SW480 (cell line): ENCODE measurements at regions not wholly inside any gene's neighbourhood (a gene's known extent, or its start where the extent isn't known, plus 50 kb on each side); places are given as distances from the start of the nearest gene placed in this dataset.

Experiments
- DNase-seq: peaks from one replicate; pipeline ENCODE4 v3.0.0-alpha.2; 2016; ENCODE audit warnings: low spot score

- DNase-seq: no peak
Measured at GRCh38 chr3:177745607-177746005, 548.3 kb upstream of the TBL1XR1 start.

- DNase-seq: no peak
Measured at GRCh38 chr3:177746337-177746933, 549.2 kb upstream of the TBL1XR1 start.

- no peak for DNase-seq
Measured at GRCh38 chr3:177749836-177750235, 552.6 kb upstream of the TBL1XR1 start.

GRCh38 chr3:177750436-177750835 is 553.2 kb upstream of the TBL1XR1 start:
- no peak for DNase-seq

- no peak for DNase-seq
Measured at GRCh38 chr3:177751770-177752169, 554.5 kb upstream of the TBL1XR1 start.

- no peak for DNase-seq
Measured at GRCh38 chr3:177752831-177753230, 555.5 kb upstream of the TBL1XR1 start.

GRCh38 chr3:177753451-177754155 is 556.3 kb upstream of the TBL1XR1 start:
- DNase-seq: no peak

GRCh38 chr3:177754508-177754921 is 557.2 kb upstream of the TBL1XR1 start:
- DNase-seq: no peak

- DNase-seq: no peak
Measured at GRCh38 chr3:177758126-177758525, 560.8 kb upstream of the TBL1XR1 start.

- no peak for DNase-seq
Measured at GRCh38 chr3:177760803-177761202, 563.5 kb upstream of the TBL1XR1 start.

GRCh38 chr3:177764377-177764912 is 567.2 kb upstream of the TBL1XR1 start:
- no peak for DNase-seq

- DNase-seq: no peak
Measured at GRCh38 chr3:177764933-177765332, 567.7 kb upstream of the TBL1XR1 start.

- DNase-seq: no peak
Measured at GRCh38 chr3:177770383-177771230, 573.3 kb upstream of the TBL1XR1 start.

- DNase-seq: no peak
Measured at GRCh38 chr3:177771780-177772179, 574.5 kb upstream of the TBL1XR1 start.

- DNase-seq: no peak
Measured at GRCh38 chr3:177772908-177773557, 575.8 kb upstream of the TBL1XR1 start.

GRCh38 chr3:177773717-177774116 is 576.4 kb upstream of the TBL1XR1 start:
- no peak for DNase-seq

- DNase-seq: peak; percentile 36
Measured at GRCh38 chr3:177776661-177777101, 579.4 kb upstream of the TBL1XR1 start.

GRCh38 chr3:177777699-177778098 is 580.4 kb upstream of the TBL1XR1 start:
- DNase-seq: peak; percentile 75

- no peak for DNase-seq
Measured at GRCh38 chr3:177778633-177779032, 581.4 kb upstream of the TBL1XR1 start.

- DNase-seq: no peak
Measured at GRCh38 chr3:177781686-177782161, 584.4 kb upstream of the TBL1XR1 start.

- no peak for DNase-seq
Measured at GRCh38 chr3:177783338-177783737, 586.1 kb upstream of the TBL1XR1 start.

- DNase-seq: no peak
Measured at GRCh38 chr3:177783767-177784166, 586.5 kb upstream of the TBL1XR1 start.
